ENCODE measurements at regions not wholly inside any gene's neighbourhood (a gene's known extent, or its start where the extent isn't known, plus 50 kb on each side); places are given as distances from the start of the nearest gene placed in this dataset.

- TF ChIP-seq NFE2L1 (CRISPR knock-in tag; IDR thresholded peaks at IDR 0.05) (no peak), CTCF (IDR thresholded peaks at IDR 0.05) (no peak), GTF2I (CRISPR knock-in tag; conservative IDR thresholded peaks at IDR 0.05) (no peak), ZNF423 (CRISPR knock-in tag; IDR thresholded peaks at IDR 0.05) (no peak), ATF2 (CRISPR knock-in tag; IDR thresholded peaks at IDR 0.05; ENCODE audit: borderline replicate concordance, low read depth) (no peak)
Observed at GRCh38 chr6:15176816-15177370, 69.0 kb upstream of the JARID2 start.
